ENCODE measurements at regions not wholly inside any gene's neighbourhood (a gene's known extent, or its start where the extent isn't known, plus 50 kb on each side); places are given as distances from the start of the nearest gene placed in this dataset.

DNA sequence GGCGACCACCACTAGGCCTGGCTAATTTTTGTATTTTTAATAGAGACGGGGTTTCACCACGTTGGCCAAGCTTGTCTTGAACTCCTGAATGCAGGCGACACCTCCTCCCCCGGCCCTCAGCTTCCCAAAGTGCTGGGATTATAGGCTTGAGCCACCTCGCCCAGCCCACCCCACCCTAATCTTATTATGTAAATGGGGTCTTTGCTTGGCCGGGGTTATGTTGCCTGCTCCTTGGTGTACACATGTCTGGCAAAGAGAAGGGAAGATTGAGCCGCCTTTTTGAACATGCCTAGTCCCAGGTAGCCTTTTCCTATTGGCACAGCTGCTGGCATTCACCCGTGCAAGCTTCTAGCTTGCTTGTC, 106.8 kb downstream of the KCTD15 start:
- TF ChIP-seq POLR2A (IDR thresholded peaks at IDR 0.05), result no peak
- TF ChIP-seq, protein P1, sequence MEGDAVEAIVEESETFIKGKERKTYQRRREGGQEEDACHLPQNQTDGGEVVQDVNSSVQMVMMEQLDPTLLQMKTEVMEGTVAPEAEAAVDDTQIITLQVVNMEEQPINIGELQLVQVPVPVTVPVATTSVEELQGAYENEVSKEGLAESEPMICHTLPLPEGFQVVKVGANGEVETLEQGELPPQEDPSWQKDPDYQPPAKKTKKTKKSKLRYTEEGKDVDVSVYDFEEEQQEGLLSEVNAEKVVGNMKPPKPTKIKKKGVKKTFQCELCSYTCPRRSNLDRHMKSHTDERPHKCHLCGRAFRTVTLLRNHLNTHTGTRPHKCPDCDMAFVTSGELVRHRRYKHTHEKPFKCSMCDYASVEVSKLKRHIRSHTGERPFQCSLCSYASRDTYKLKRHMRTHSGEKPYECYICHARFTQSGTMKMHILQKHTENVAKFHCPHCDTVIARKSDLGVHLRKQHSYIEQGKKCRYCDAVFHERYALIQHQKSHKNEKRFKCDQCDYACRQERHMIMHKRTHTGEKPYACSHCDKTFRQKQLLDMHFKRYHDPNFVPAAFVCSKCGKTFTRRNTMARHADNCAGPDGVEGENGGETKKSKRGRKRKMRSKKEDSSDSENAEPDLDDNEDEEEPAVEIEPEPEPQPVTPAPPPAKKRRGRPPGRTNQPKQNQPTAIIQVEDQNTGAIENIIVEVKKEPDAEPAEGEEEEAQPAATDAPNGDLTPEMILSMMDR (IDR thresholded peaks at IDR 0.05), result no peak
- no peak overlapping the region for H3K4me3 ChIP-seq
- peaks cover 0 to 7% (median 3%) of the 10 kb centered on the region in 12 donors for H3K9me3 ChIP-seq
- 75 to 87% (median 82%) methylated on average over 8 to 9 of the region's 9 CpGs for WGBS, 4 donors
- no peak for ATAC-seq
- no peak for DNase-seq
- peaks cover 0 to 42% (median 7%) of the 10 kb centered on the region in 9 donors for H3K27me3 ChIP-seq
- H3K36me3 ChIP-seq, result no peaks in the 10 kb centered on the region
- peaks cover 0 to 33% (median 13%) of the 10 kb centered on the region in 12 donors for H3K4me1 ChIP-seq
- intact Hi-C loops (cut with DNase I), result loop anchor here in 2 of 10 donors (10.0 kb wide), 1 partner anchor 109 kb away; the partner anchor contains the start of gene KCTD15 (in 2 of the 2)
- no peak overlapping the region for H3K27ac ChIP-seq

DNA sequence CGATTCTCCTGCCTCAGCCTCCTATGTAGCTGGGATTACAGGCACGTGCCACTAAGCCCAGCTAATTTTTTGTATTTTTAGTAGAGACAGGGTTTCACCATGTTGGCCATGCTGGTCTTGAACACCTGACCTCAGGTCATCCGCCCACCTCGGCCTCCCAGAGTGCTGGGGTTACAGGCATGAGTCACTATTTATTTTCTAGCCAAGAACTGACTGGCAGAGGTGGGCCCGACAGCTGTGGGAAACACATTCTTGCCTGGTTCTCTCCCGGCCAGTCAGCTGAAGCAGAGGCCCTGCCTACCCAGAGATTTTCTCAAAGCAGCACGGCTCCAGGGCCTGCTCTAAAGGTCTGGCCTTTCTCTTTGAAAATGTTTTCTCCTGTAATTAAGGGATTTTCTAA, 108.0 kb downstream of the KCTD15 start:
- TF ChIP-seq POLR2A (IDR thresholded peaks at IDR 0.05), result no peak
- TF ChIP-seq, protein P1 (IDR thresholded peaks at IDR 0.05), result no peak
- 40 to 67% (median 56%) methylated on average over 6 to 7 of the region's 7 CpGs for WGBS, 4 donors
- Histone ChIP-seq H3K9me3 (no peaks in the 10 kb centered on the region), H3K4me3 (peak overlapping the region in 3 of 12 donors; percentile 58 to 67 (median 66)), H3K4me1 (peaks cover 0 to 33% (median 13%) of the 10 kb centered on the region in 12 donors), H3K27me3 (peaks cover 0 to 42% (median 7%) of the 10 kb centered on the region in 9 donors), H3K36me3 (no peaks in the 10 kb centered on the region), H3K27ac (peak overlapping the region; percentile 72 to 95 (median 88))
- ATAC-seq (peak in 3 of 4 donors; percentile 14 to 38 (median 24)), DNase-seq (peak in 3 of 5 donors; percentile 22 to 51 (median 25))
- intact Hi-C loops (cut with DNase I), result loop anchor here in 8 of 10 donors (2.0 to 10.0 kb wide), 6 partner anchors 82 to 112 kb away; partner anchors contain the start of gene KCTD15 (in 4 of the 8)

DNA sequence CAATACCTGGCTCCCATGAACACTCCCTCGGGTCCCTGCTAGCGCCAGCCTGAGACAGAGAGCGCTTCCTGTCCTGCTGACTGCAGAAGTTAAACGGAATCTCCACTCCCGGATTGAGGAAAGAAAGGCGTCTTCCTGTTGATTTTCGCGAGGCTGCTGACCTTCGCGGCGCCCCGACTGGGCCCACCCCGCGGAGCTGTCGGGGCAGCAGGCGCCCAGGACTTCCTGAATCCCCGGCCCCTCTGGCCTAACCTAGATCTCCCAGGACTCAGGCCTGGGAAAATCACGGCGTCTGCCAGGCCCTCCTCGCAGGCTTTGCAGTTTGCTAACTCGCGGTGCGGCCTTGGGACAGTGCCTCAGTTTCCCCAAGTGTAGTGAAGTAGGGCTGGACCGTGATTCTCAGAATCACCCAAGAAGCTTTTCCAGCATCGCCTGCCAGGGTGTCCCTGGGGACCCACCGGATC, 108.8 kb downstream of the KCTD15 start:
- intact Hi-C loops (cut with DNase I), result loop anchor here in 8 of 10 donors (2.0 to 10.0 kb wide), 6 partner anchors 83 to 113 kb away; partner anchors contain the start of gene KCTD15 (in 4 of the 8)
- TF ChIP-seq, protein P1 (IDR thresholded peaks at IDR 0.05), result no peak
- Histone ChIP-seq H3K27me3 (peaks cover 0 to 42% (median 7%) of the 10 kb centered on the region in 9 donors), H3K9me3 (no peaks in the 10 kb centered on the region), H3K27ac (peak overlapping the region; percentile 72 to 95 (median 88)), H3K4me1 (peaks cover 0 to 33% (median 13%) of the 10 kb centered on the region in 12 donors), H3K36me3 (no peaks in the 10 kb centered on the region), H3K4me3 (peak overlapping the region; percentile 22 to 67 (median 58))
- 1 to 4% (median 2%) methylated on average over 16 to 26 of the region's 26 CpGs for WGBS, 4 donors
- ATAC-seq (peak in 3 of 4 donors; percentile 52 to 74 (median 69)), DNase-seq (peak; percentile 51 to 69 (median 64))

- Histone ChIP-seq H3K27me3 (peaks cover 0 to 42% (median 7%) of the 10 kb centered on the region in 9 donors), H3K4me3 (peak overlapping the region; percentile 22 to 67 (median 58)), H3K9me3 (peaks cover 0 to 3% (median 0%) of the 10 kb centered on the region in 12 donors), H3K36me3 (no peaks in the 10 kb centered on the region), H3K4me1 (peaks cover 0 to 31% (median 13%) of the 10 kb centered on the region in 12 donors), H3K27ac (peak overlapping the region; percentile 72 to 95 (median 88))
- peak; percentile 83 to 86 (median 86) for DNase-seq
- ATAC-seq, result peak; percentile 68 to 94 (median 91)
- intact Hi-C loops (cut with DNase I), result loop anchor here in 8 of 10 donors (1.0 to 10.0 kb wide), 9 partner anchors 84 to 114 kb away; partner anchors contain the start of gene KCTD15 (in 4 of the 8)
- WGBS, 4 donors, result 1 to 2% (median 1%) methylated on average over 18 to 60 of the region's 60 CpGs
- TF ChIP-seq POLR2A (IDR thresholded peaks at IDR 0.05), result no peak
- TF ChIP-seq, protein P1 (IDR thresholded peaks at IDR 0.05), result no peak
Observed at GRCh38 chr19:33905937-33906577, 109.4 kb downstream of the KCTD15 start.
